A673 (cell line): ENCODE measurements at regions not wholly inside any gene's neighbourhood (a gene's known extent, or its start where the extent isn't known, plus 50 kb on each side); places are given as distances from the start of the nearest gene placed in this dataset.

ENCODE experiments used
- BruUV-seq: library from RNA; stranded (reverse); fragments of 400-500 nt; replicated peaks from 2 replicates; lab custom pipeline; 2021; lab: Mats Ljungman, UMichigan
- CTCF ChIA-PET: fragments of 300-600 bp; sonication (Branson Sonifier 250); formaldehyde crosslinking; loops from one replicate; lab custom pipeline; 2022; ENCODE audit warnings: antibody characterized with exemption; lab: Charles Lee
- POLR2A ChIA-PET: fragments of 300-600 bp; sonication (Branson Sonifier 250); formaldehyde crosslinking; loops from one replicate; lab custom pipeline; 2022; ENCODE audit warnings: antibody characterized with exemption; ENCODE audit not compliant: low non-redundant PET; lab: Charles Lee
- DNase-seq: peaks from one replicate; pipeline ENCODE4 v3.0.0-alpha.2; 2015; ENCODE audit warnings: low spot score
- H3K27ac ChIP-seq: fragments of 200-600 bp; sonication (generic); 2 replicates; pipeline ENCODE4 v1.5.1; 2016; ENCODE audit warnings: mixed run types, low read depth, mild to moderate bottlenecking, mixed read lengths, antibody characterized with exemption, low read length; ENCODE audit not compliant: poor library complexity, severe bottlenecking
- H3K27me3 ChIP-seq: fragments of 200-600 bp; sonication (generic); replicated peaks from 2 replicates; pipeline ENCODE4 v1.6.1; 2017; ENCODE audit warnings: mixed run types, low read depth, mild to moderate bottlenecking, mixed read lengths, antibody characterized with exemption, low read length; ENCODE audit not compliant: insufficient read depth, poor library complexity
- H3K36me3 ChIP-seq: fragments of 200-600 bp; sonication (generic); 2 replicates; pipeline ENCODE4 v1.6.1; 2016; ENCODE audit warnings: mixed run types, mild to moderate bottlenecking, mixed read lengths, antibody characterized with exemption, low read length; ENCODE audit not compliant: insufficient read depth, poor library complexity, severe bottlenecking
- H3K4me1 ChIP-seq: fragments of 200-600 bp; sonication (generic); 2 replicates; pipeline ENCODE4 v1.6.1; 2017; ENCODE audit warnings: mixed run types, mild to moderate bottlenecking, mixed read lengths, antibody characterized with exemption, low read length; ENCODE audit not compliant: insufficient read depth, poor library complexity, severe bottlenecking
- H3K4me3 ChIP-seq: fragments of 200-600 bp; sonication (generic); 2 replicates; pipeline ENCODE4 v1.5.1; 2016; ENCODE audit warnings: low read depth, mixed run types, mild to moderate bottlenecking, mixed read lengths, low read length; ENCODE audit not compliant: poor library complexity, severe bottlenecking
- H3K9me3 ChIP-seq: fragments of 200-600 bp; sonication (generic); 2 replicates; pipeline ENCODE4 v1.6.1; 2016; ENCODE audit warnings: mixed run types, low read depth, mild to moderate bottlenecking, mixed read lengths, antibody characterized with exemption, low read length; ENCODE audit not compliant: poor library complexity, severe bottlenecking
- EZH2 ChIP-seq: fragments of 200-600 bp; sonication (generic); IDR thresholded peaks from 2 replicates; pipeline ENCODE4 v1.6.1; 2017; ENCODE audit warnings: borderline replicate concordance, low read depth, mild to moderate bottlenecking, mixed read lengths, antibody characterized with exemption, low read length; ENCODE audit not compliant: poor library complexity, severe bottlenecking
- intact Hi-C: fragments of 100-400 bp; cut with micrococcal nuclease; formaldehyde crosslinking; loops from one replicate; pipeline ENCODE4 v1.10.0; 2022; ENCODE audit not compliant: unreplicated experiment
- TF ChIP-seq, protein P1 (sequence below): fragments of 300-800, 200-600 bp; sonication (generic); conservative IDR thresholded peaks from 2 replicates; pipeline ENCODE4 v1.5.1; 2017; ENCODE audit warnings: low read depth, mild to moderate bottlenecking, antibody characterized with exemption, low read length, moderate library complexity, mixed read lengths

DNA sequence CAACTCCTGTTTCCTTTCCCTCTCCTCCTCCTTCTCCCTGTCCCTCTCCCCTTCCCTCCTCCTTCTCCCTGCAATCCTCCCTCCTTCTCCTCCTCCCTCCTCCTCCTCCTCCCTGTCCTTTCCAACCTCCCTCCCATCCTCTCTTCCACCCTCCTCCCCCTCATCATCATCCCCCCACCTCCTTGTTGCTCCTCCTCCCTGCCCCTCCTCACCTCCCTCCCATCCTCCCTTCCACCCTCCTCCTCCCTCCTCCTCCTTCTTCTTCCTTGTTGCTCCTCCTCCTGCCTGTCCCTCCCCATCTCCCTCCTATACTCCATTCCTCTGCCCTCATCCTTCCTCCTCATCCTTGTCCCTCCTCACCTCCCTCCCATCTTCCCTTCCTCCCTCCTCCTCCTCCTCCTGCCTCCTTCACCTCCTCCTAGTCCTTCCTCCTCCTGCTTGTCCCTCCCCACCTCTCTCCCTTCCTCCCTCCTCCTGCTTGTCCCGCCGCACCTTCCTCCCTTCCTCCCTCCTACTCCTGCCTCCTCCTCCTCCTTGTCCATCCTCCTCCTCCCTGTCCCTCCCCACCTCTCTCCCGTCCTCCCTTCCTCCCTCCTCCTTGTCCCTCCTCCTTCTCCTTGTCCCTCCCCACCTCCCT is 222.5 kb downstream of the IRF8 start:
- intact Hi-C loops = no loop called here
- no peaks in the 10 kb centered on the region for H3K9me3 ChIP-seq
- no peaks in the 10 kb centered on the region for H3K36me3 ChIP-seq
- no peak for DNase-seq
- no TSS peak for BruUV-seq
- no peaks in the 10 kb centered on the region for H3K4me1 ChIP-seq
- no peak overlapping the region for H3K27ac ChIP-seq
- H3K4me3 ChIP-seq = no peak overlapping the region
- ChIA-PET POLR2A (no interaction called here), CTCF (no interaction called here)
- peaks cover 94% of the 10 kb centered on the region for H3K27me3 ChIP-seq
- TF ChIP-seq, protein P1, sequence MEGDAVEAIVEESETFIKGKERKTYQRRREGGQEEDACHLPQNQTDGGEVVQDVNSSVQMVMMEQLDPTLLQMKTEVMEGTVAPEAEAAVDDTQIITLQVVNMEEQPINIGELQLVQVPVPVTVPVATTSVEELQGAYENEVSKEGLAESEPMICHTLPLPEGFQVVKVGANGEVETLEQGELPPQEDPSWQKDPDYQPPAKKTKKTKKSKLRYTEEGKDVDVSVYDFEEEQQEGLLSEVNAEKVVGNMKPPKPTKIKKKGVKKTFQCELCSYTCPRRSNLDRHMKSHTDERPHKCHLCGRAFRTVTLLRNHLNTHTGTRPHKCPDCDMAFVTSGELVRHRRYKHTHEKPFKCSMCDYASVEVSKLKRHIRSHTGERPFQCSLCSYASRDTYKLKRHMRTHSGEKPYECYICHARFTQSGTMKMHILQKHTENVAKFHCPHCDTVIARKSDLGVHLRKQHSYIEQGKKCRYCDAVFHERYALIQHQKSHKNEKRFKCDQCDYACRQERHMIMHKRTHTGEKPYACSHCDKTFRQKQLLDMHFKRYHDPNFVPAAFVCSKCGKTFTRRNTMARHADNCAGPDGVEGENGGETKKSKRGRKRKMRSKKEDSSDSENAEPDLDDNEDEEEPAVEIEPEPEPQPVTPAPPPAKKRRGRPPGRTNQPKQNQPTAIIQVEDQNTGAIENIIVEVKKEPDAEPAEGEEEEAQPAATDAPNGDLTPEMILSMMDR = no peak
- TF ChIP-seq EZH2 = no peak

GRCh38 chr16:86122681-86123342 is 223.8 kb downstream of the IRF8 start:
- CTCF ChIA-PET = no interaction called here
- peaks cover 98% of the 10 kb centered on the region for H3K27me3 ChIP-seq
- H3K27ac ChIP-seq = no peak overlapping the region
- H3K9me3 ChIP-seq = no peaks in the 10 kb centered on the region
- intact Hi-C loops = no loop called here
- H3K36me3 ChIP-seq = no peaks in the 10 kb centered on the region
- no peak overlapping the region for H3K4me3 ChIP-seq
- no peaks in the 10 kb centered on the region for H3K4me1 ChIP-seq
- POLR2A ChIA-PET = no interaction called here
- no TSS peak for BruUV-seq
- no peak for DNase-seq
- TF ChIP-seq, protein P1 = no peak
- TF ChIP-seq EZH2 = no peak

DNA sequence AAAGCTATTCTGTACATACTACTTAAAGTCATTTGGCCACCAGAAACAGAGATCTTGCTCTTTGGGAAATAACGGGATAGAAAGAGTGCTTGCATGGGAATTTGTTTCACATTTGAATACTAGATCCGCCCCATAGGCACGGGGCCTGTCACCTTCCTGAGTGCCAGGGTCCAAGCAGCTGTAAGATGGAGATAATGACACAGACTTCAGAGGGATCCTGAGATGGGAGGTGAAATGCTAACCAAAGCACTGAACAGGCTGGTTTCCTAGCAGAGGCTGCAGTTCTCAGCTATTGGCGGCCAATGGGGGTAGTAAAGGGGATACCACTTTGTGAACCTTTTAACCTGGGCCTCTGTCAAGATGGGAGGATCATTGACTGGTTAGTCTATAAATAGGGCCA is 225.4 kb downstream of the IRF8 start:
- Histone ChIP-seq H3K27ac (no peak overlapping the region), H3K4me1 (no peaks in the 10 kb centered on the region), H3K9me3 (no peaks in the 10 kb centered on the region), H3K27me3 (peaks cover 83% of the 10 kb centered on the region), H3K36me3 (no peaks in the 10 kb centered on the region), H3K4me3 (no peak overlapping the region)
- CTCF ChIA-PET = no interaction called here
- TF ChIP-seq, protein P1 = no peak
- BruUV-seq = no TSS peak
- POLR2A ChIA-PET = no interaction called here
- DNase-seq = no peak
- intact Hi-C loops = no loop called here
